ENCODE measurements at regions not wholly inside any gene's neighbourhood (a gene's known extent, or its start where the extent isn't known, plus 50 kb on each side); places are given as distances from the start of the nearest gene placed in this dataset.

- no peak for DNase-seq (ENCODE audit: low read depth in 3 of 3, low spot score in 2 of 3)
Measured at GRCh38 chr2:731711-732110, 54.5 kb upstream of the TMEM18 start.

GRCh38 chr2:729376-729861 lies 52.2 kb upstream of the TMEM18 start:
- DNase-seq (ENCODE audit: low read depth in 3 of 3, low spot score in 2 of 3) = no peak

GRCh38 chr2:728165-728564 lies 51.0 kb upstream of the TMEM18 start:
- DNase-seq (ENCODE audit: low read depth in 3 of 3, low spot score in 2 of 3) = no peak

- DNase-seq (ENCODE audit: low read depth in 3 of 3, low spot score in 2 of 3) = no peak
Measured at GRCh38 chr2:727071-727470, 49.9 kb upstream of the TMEM18 start.
